ENCODE measurements at regions not wholly inside any gene's neighbourhood (a gene's known extent, or its start where the extent isn't known, plus 50 kb on each side); places are given as distances from the start of the nearest gene placed in this dataset.

DNA sequence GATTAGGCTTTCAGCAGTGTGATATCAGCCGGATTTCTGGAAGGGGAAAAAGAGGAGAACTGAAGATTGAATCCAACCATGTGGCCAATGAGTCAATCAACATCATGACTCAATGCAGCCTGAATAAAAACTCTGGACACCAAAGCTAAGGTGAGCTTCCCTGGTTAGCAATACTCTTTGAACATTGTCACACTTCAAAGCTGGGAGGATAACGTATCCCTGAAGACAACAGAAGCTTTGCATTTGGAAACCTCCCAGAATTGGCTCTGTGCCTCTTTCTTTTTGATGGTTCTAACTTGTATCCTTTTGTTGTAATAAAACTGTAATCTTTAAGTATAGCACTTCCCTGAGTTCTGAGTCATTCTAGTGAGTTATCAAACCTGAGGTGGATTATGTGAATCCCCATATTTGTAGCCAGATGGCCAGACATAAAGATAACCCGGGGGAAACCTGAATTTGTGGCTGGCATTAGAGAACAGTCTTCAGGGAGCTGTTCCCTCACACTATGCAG, 284.4 kb downstream of the IPMK start:
- TF ChIP-seq EZH2 (IDR thresholded peaks at IDR 0.05; ENCODE audit: insufficient read depth, poor library complexity, severe bottlenecking) = no peak
- no peak for TF ChIP-seq EZH2phosphoT487 (IDR thresholded peaks at IDR 0.05; ENCODE audit: insufficient read depth, low read depth)
